Suprapubic skin (tissue), 4 donors: ENCODE measurements at regions not wholly inside any gene's neighbourhood (a gene's known extent, or its start where the extent isn't known, plus 50 kb on each side); places are given as distances from the start of the nearest gene placed in this dataset.

Source experiments
- DNase-seq, 2 donors: peaks; one replicate each; pipeline ENCODE4 v3.0.0-alpha.2; 2019; ENCODE audit warnings: low spot score in 2 of 2
- H3K27ac ChIP-seq: fragments of 200-600 bp; sonication (generic); one replicate; pipeline ENCODE4 v1.5.1; 2019
- H3K27me3 ChIP-seq: fragments of 200-600 bp; sonication (generic); one replicate; pipeline ENCODE4 v1.5.1; 2019
- H3K36me3 ChIP-seq: fragments of 200-600 bp; sonication (generic); one replicate; pipeline ENCODE4 v1.5.1; 2019
- H3K4me1 ChIP-seq: fragments of 200-600 bp; sonication (generic); one replicate; pipeline ENCODE4 v1.5.1; 2019
- H3K4me3 ChIP-seq: fragments of 200-600 bp; sonication (generic); one replicate; pipeline ENCODE4 v1.5.1; 2019; ENCODE audit warnings: mild to moderate bottlenecking
- H3K9me3 ChIP-seq: fragments of 200-600 bp; sonication (generic); one replicate; pipeline ENCODE4 v1.5.1; 2019
- CTCF ChIP-seq, 2 donors: fragments of 200-600 bp in 1 of 2; fragments of 450-650 bp in 1 of 2; sonication (generic) in 1 of 2; IDR thresholded peaks; one replicate each; pipeline ENCODE4 v1.5.1; 2016 to 2019; ENCODE audit warnings: antibody characterized with exemption in 2 of 2, mild to moderate bottlenecking in 1 of 2, moderate library complexity in 1 of 2
- EP300 ChIP-seq: sonication (generic); formaldehyde crosslinking; IDR thresholded peaks from one replicate; pipeline ENCODE4 v1.6.1; 2017; ENCODE audit warnings: antibody characterized with exemption
- POLR2A ChIP-seq, 2 donors: fragments of 450-650 bp; IDR thresholded peaks; one replicate each; pipeline ENCODE4 v1.6.1; 2017; ENCODE audit warnings: antibody characterized with exemption in 2 of 2, mild to moderate bottlenecking in 2 of 2, moderate library complexity in 2 of 2
- POLR2AphosphoS5 ChIP-seq, 3 donors: sonication (generic); formaldehyde crosslinking; IDR thresholded peaks; one replicate each; pipeline ENCODE4 v1.6.1; 2017; ENCODE audit warnings: antibody characterized with exemption in 3 of 3
- WGBS: methylation state at CpG from one replicate; pipeline ENCODE4 v1.1.5; 2018; 5-methylcytosine and 5-hydroxymethylcytosine counted together

DNA sequence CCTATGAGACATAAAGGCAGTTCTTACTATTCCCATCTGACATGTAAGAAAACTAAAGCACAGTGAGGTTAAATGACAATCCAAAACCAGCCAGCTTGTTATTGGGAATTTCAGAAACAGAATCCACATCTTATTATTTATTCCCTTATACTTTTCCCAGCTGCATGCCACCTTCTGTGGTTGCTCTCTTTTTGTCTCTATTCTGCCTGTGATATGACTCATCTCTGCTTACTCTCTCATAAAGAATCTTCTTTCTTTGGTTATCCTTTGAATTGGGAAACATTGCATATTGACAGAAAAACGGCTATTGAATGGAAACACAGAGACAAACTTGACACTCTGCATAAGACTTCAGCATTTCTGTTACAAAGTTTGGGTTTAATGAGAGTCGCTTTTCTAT, 183.2 kb downstream of the TLR4 start:
- Histone ChIP-seq H3K9me3 (no peaks in the 10 kb centered on the region), H3K27ac (no peak overlapping the region), H3K27me3 (no peaks in the 10 kb centered on the region), H3K36me3 (no peaks in the 10 kb centered on the region), H3K4me3 (no peak overlapping the region), H3K4me1 (no peaks in the 10 kb centered on the region)
- WGBS, result 83% methylated on average over 2 of the region's 2 CpGs
- no peak for DNase-seq
- TF ChIP-seq EP300 (no peak), POLR2A (IDR thresholded peaks at IDR 0.05) (no peak), POLR2AphosphoS5 (IDR thresholded peaks at IDR 0.05) (no peak), CTCF (IDR thresholded peaks at IDR 0.05) (no peak)

DNA sequence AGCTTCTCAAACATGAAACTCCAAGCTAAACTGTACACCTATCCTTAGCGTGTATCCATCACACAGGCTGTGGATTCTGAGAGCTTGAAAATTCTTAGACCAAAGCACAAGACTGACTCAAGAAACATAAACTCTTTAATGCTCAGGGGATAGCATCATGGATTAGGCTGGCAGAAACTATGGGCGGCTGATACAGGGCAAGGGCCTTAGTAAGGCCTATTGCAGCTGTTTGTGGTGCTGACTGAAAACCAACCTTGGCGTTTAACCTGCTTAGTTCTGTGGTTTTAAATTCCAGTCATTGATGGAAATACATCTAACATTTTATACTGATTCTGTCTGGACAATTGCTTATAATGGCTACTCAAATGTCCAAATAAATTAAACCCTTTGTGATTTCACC, 183.7 kb downstream of the TLR4 start:
- no peaks in the 10 kb centered on the region for H3K27me3 ChIP-seq
- no peak overlapping the region for H3K4me3 ChIP-seq
- H3K27ac ChIP-seq, result no peak overlapping the region
- WGBS, result 83% methylated on average over 3 of the region's 3 CpGs
- no peaks in the 10 kb centered on the region for H3K36me3 ChIP-seq
- DNase-seq, result no peak
- no peaks in the 10 kb centered on the region for H3K4me1 ChIP-seq
- TF ChIP-seq POLR2AphosphoS5 (IDR thresholded peaks at IDR 0.05) (no peak), POLR2A (IDR thresholded peaks at IDR 0.05) (no peak), EP300 (no peak), CTCF (IDR thresholded peaks at IDR 0.05) (no peak)
- no peaks in the 10 kb centered on the region for H3K9me3 ChIP-seq

GRCh38 chr9:117903453-117903852, 199.2 kb downstream of the TLR4 start:
- Histone ChIP-seq H3K4me1 (no peaks in the 10 kb centered on the region), H3K36me3 (no peaks in the 10 kb centered on the region), H3K9me3 (no peaks in the 10 kb centered on the region), H3K4me3 (no peak overlapping the region), H3K27ac (no peak overlapping the region), H3K27me3 (no peaks in the 10 kb centered on the region)
- WGBS, result 89% methylated on average over 1 of the region's 1 CpG
- DNase-seq, result no peak
- TF ChIP-seq CTCF (IDR thresholded peaks at IDR 0.05), result no peak
- TF ChIP-seq EP300, result no peak
- no peak for TF ChIP-seq POLR2A (IDR thresholded peaks at IDR 0.05)
- TF ChIP-seq POLR2AphosphoS5 (IDR thresholded peaks at IDR 0.05), result no peak

DNA sequence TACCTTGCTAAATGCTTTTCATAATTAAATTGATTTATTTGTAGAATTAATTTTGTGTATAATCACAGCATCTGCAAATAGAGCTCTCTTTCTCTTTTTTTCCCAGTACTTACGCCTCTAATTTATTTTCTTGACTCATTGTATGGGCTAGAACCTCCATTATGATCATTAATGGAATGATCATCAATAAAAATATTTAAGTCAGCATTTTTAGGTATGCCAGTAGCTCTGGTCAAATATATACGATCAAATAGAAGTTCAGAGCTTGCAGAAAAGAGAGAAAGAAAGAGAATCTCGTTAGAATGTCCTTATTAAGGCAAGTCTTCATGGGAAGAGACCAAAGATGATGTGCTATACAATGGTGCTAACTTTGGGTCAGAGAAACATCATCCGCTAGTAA, 202.6 kb downstream of the TLR4 start:
- no peaks in the 10 kb centered on the region for H3K36me3 ChIP-seq
- H3K9me3 ChIP-seq, result peaks cover 8% of the 10 kb centered on the region
- DNase-seq, result no peak
- no peak overlapping the region for H3K4me3 ChIP-seq
- no peaks in the 10 kb centered on the region for H3K27me3 ChIP-seq
- 75% methylated on average over 4 of the region's 4 CpGs for WGBS
- no peaks in the 10 kb centered on the region for H3K4me1 ChIP-seq
- TF ChIP-seq EP300 (no peak), CTCF (IDR thresholded peaks at IDR 0.05) (no peak), POLR2AphosphoS5 (IDR thresholded peaks at IDR 0.05) (no peak), POLR2A (IDR thresholded peaks at IDR 0.05) (no peak)
- H3K27ac ChIP-seq, result no peak overlapping the region

DNA sequence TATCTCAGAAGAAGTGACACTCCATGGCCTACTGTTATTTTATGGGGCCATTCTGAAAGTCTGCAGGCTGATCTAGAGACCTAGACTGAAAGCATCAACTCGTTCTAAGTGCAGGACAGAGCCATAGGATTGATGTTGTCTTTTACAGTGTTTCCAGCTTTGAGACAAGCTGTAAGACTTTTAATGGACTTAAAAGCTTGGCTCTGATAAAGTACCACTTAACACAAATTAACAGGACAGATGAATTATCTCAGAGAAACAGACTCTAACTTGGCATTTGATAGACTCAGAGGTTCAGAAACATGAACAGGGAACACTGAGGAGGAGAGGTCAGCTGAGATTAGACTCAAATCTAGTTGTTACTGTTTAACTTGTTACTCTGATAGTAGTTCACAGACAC, 203.2 kb downstream of the TLR4 start:
- no peak for DNase-seq
- Histone ChIP-seq H3K27me3 (no peaks in the 10 kb centered on the region), H3K9me3 (peaks cover 8% of the 10 kb centered on the region), H3K27ac (no peak overlapping the region), H3K36me3 (no peaks in the 10 kb centered on the region), H3K4me3 (no peak overlapping the region), H3K4me1 (no peaks in the 10 kb centered on the region)
- TF ChIP-seq CTCF (IDR thresholded peaks at IDR 0.05) (no peak), POLR2AphosphoS5 (IDR thresholded peaks at IDR 0.05) (no peak), EP300 (no peak), POLR2A (IDR thresholded peaks at IDR 0.05) (no peak)
- WGBS, result 56% methylated on average over 1 of the region's 1 CpG
